GM23338 (cell line): ENCODE measurements at regions not wholly inside any gene's neighbourhood (a gene's known extent, or its start where the extent isn't known, plus 50 kb on each side); places are given as distances from the start of the nearest gene placed in this dataset.

Source experiments
- ATAC-seq: fragments of 200-7000 bp; cut with Tn5 transposase; 3 replicates; pipeline ENCODE4 v1.9.1; 2020
- DNase-seq: peaks from one replicate; pipeline ENCODE4 v3.0.0-alpha.2; 2015; ENCODE audit warnings: low spot score
- H2AFZ ChIP-seq: fragments of 200-600 bp; sonication (generic); 2 replicates; pipeline ENCODE4 v1.8.0; 2016; ENCODE audit warnings: antibody characterized with exemption, mild to moderate bottlenecking, moderate library complexity
- H3F3A ChIP-seq: fragments of 200-600 bp; sonication (generic); replicated peaks from 2 replicates; pipeline ENCODE4 v1.8.0; 2017; ENCODE audit warnings: antibody characterized with exemption, mixed run types, low read depth
- H3K27ac ChIP-seq: fragments of 200-600 bp; sonication (generic); 2 replicates; pipeline ENCODE4 v1.6.1; 2016; ENCODE audit warnings: low read depth
- H3K27me3 ChIP-seq: fragments of 200-600 bp; sonication (generic); 2 replicates; pipeline ENCODE4 v1.8.0; 2016; ENCODE audit warnings: mild to moderate bottlenecking, mixed run types, moderate library complexity; ENCODE audit not compliant: insufficient read depth
- H3K36me3 ChIP-seq: fragments of 200-600 bp; sonication (generic); 2 replicates; pipeline ENCODE4 v1.8.0; 2016; ENCODE audit warnings: mild to moderate bottlenecking; ENCODE audit not compliant: insufficient read depth
- H3K4me1 ChIP-seq: fragments of 200-600 bp; sonication (generic); 2 replicates; pipeline ENCODE4 v1.8.0; 2016; ENCODE audit warnings: mild to moderate bottlenecking, moderate library complexity; ENCODE audit not compliant: insufficient read depth
- H3K4me2 ChIP-seq: fragments of 200-600 bp; sonication (generic); 2 replicates; pipeline ENCODE4 v1.7.1; 2017; ENCODE audit warnings: mixed run types
- H3K4me3 ChIP-seq: fragments of 200-600 bp; sonication (generic); 2 replicates; pipeline ENCODE4 v1.6.1; 2016; ENCODE audit warnings: mixed run types
- H3K79me2 ChIP-seq: fragments of 200-600 bp; sonication (generic); replicated peaks from 2 replicates; pipeline ENCODE4 v1.8.0; 2017; ENCODE audit warnings: mild to moderate bottlenecking; ENCODE audit not compliant: insufficient read depth
- H3K9me2 ChIP-seq: fragments of 200-600 bp; sonication (generic); 2 replicates; pipeline ENCODE4 v1.8.0; 2017; ENCODE audit not compliant: insufficient read depth
- H4K20me1 ChIP-seq: fragments of 200-600 bp; sonication (generic); replicated peaks from 2 replicates; pipeline ENCODE4 v1.8.0; 2017; ENCODE audit warnings: mild to moderate bottlenecking; ENCODE audit not compliant: insufficient read depth
- H3K27ac Mint-ChIP-seq: 2 replicates; pipeline ENCODE4 v1.8.0; 2020; ENCODE audit warnings: inconsistent platforms, mild to moderate bottlenecking, moderate library complexity, mixed read lengths
- H3K27me3 Mint-ChIP-seq: 3 replicates; pipeline ENCODE4 v1.8.0; 2022; ENCODE audit warnings: low read depth, mild to moderate bottlenecking, moderate library complexity, mixed read lengths, inconsistent platforms; ENCODE audit not compliant: insufficient read depth, poor library complexity
- H3K36me3 Mint-ChIP-seq: 3 replicates; pipeline ENCODE4 v1.8.0; 2021; ENCODE audit warnings: low read depth, mild to moderate bottlenecking, inconsistent platforms, moderate library complexity, mixed read lengths
- H3K4me1 Mint-ChIP-seq: 3 replicates; pipeline ENCODE4 v1.8.0; 2020; ENCODE audit warnings: mild to moderate bottlenecking, inconsistent platforms, mixed read lengths
- H3K4me3 Mint-ChIP-seq: 3 replicates; pipeline ENCODE4 v1.8.0; 2021; ENCODE audit warnings: moderate library complexity, mild to moderate bottlenecking, inconsistent platforms, mixed read lengths
- H3K9me3 Mint-ChIP-seq: 3 replicates; pipeline ENCODE4 v1.8.0; 2020; ENCODE audit warnings: moderate library complexity, mild to moderate bottlenecking, inconsistent platforms, mixed read lengths
- EZH2 ChIP-seq: fragments of 200-600 bp; sonication (generic); IDR thresholded peaks from one replicate; pipeline ENCODE4 v1.8.0; 2017; ENCODE audit warnings: antibody characterized with exemption, mild to moderate bottlenecking, low read depth; ENCODE audit not compliant: unreplicated experiment
- EZH2phosphoT487 ChIP-seq: fragments of 200-600 bp; sonication (generic); IDR thresholded peaks from one replicate; pipeline ENCODE4 v1.8.1; 2018; ENCODE audit warnings: antibody characterized with exemption; ENCODE audit not compliant: unreplicated experiment
- JUNB ChIP-seq: IDR thresholded peaks from one replicate; pipeline ENCODE4 v1.6.1; 2016; ENCODE audit warnings: antibody characterized with exemption; ENCODE audit not compliant: unreplicated experiment
- NANOG ChIP-seq: IDR thresholded peaks from 2 replicates; pipeline ENCODE4 v1.6.1; 2016; ENCODE audit warnings: antibody characterized with exemption, borderline replicate concordance
- POLR2AphosphoS5 ChIP-seq: IDR thresholded peaks from 2 replicates; pipeline ENCODE4 v1.6.1; 2016; ENCODE audit warnings: antibody characterized with exemption, low read depth
- ZNF331 ChIP-seq: fragments of 250-450 bp; sonication (Bioruptor Pico); IDR thresholded peaks from 2 replicates; pipeline ENCODE4 v1.5.0; 2020; ENCODE audit warnings: low read depth, mild to moderate bottlenecking, moderate library complexity
- TF ChIP-seq, protein P1 (sequence below): fragments of 250-450 bp; sonication (Bioruptor Pico); IDR thresholded peaks from 2 replicates; pipeline ENCODE4 v1.5.0; 2020; ENCODE audit warnings: mild to moderate bottlenecking, moderate library complexity
- TF ChIP-seq, protein P2 (sequence below): IDR thresholded peaks from one replicate; pipeline ENCODE4 v1.6.1; 2018; ENCODE audit warnings: antibody characterized with exemption; ENCODE audit not compliant: unreplicated experiment

GRCh38 chr3:124593442-124593829, 136.8 kb upstream of the UMPS start (continued):
- TF ChIP-seq, protein P1, sequence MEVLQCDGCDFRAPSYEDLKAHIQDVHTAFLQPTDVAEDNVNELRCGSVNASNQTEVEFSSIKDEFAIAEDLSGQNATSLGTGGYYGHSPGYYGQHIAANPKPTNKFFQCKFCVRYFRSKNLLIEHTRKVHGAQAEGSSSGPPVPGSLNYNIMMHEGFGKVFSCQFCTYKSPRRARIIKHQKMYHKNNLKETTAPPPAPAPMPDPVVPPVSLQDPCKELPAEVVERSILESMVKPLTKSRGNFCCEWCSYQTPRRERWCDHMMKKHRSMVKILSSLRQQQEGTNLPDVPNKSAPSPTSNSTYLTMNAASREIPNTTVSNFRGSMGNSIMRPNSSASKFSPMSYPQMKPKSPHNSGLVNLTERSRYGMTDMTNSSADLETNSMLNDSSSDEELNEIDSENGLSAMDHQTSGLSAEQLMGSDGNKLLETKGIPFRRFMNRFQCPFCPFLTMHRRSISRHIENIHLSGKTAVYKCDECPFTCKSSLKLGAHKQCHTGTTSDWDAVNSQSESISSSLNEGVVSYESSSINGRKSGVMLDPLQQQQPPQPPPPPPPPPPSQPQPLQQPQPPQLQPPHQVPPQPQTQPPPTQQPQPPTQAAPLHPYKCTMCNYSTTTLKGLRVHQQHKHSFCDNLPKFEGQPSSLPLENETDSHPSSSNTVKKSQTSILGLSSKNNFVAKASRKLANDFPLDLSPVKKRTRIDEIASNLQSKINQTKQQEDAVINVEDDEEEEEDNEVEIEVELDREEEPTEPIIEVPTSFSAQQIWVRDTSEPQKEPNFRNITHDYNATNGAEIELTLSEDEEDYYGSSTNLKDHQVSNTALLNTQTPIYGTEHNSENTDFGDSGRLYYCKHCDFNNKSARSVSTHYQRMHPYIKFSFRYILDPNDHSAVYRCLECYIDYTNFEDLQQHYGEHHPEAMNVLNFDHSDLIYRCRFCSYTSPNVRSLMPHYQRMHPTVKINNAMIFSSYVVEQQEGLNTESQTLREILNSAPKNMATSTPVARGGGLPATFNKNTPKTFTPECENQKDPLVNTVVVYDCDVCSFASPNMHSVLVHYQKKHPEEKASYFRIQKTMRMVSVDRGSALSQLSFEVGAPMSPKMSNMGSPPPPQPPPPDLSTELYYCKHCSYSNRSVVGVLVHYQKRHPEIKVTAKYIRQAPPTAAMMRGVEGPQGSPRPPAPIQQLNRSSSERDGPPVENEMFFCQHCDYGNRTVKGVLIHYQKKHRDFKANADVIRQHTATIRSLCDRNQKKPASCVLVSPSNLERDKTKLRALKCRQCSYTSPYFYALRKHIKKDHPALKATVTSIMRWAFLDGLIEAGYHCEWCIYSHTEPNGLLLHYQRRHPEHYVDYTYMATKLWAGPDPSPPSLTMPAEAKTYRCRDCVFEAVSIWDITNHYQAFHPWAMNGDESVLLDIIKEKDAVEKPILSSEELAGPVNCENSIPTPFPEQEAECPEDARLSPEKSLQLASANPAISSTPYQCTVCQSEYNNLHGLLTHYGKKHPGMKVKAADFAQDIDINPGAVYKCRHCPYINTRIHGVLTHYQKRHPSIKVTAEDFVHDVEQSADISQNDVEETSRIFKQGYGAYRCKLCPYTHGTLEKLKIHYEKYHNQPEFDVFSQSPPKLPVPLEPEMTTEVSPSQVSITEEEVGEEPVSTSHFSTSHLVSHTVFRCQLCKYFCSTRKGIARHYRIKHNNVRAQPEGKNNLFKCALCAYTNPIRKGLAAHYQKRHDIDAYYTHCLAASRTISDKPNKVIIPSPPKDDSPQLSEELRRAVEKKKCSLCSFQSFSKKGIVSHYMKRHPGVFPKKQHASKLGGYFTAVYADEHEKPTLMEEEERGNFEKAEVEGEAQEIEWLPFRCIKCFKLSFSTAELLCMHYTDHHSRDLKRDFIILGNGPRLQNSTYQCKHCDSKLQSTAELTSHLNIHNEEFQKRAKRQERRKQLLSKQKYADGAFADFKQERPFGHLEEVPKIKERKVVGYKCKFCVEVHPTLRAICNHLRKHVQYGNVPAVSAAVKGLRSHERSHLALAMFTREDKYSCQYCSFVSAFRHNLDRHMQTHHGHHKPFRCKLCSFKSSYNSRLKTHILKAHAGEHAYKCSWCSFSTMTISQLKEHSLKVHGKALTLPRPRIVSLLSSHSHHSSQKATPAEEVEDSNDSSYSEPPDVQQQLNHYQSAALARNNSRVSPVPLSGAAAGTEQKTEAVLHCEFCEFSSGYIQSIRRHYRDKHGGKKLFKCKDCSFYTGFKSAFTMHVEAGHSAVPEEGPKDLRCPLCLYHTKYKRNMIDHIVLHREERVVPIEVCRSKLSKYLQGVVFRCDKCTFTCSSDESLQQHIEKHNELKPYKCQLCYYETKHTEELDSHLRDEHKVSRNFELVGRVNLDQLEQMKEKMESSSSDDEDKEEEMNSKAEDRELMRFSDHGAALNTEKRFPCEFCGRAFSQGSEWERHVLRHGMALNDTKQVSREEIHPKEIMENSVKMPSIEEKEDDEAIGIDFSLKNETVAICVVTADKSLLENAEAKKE (CRISPR knock-in tag), result no peak

DNA sequence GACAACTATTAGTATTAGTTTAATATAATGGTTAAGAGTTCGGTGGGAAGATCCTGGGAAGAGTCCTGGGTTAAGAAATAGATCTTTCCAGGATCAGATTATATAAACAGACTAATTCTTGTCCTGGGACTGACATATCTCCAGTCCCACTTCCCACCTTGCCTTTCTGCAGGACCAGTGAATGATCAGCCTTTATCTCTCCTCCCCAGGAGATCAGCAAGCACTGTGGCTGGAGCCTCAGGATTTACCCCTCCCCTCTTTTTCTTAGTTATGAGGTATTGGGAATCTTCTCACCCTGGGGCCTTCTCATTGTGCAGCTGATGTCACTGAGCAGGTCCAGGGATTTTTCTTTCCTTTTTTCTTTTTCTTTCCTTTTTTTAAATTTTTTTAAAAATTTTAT, 135.7 kb upstream of the UMPS start:
- Mint-ChIP-seq H3K9me3 (no peaks in the 10 kb centered on the region), H3K4me1 (peaks cover 22% of the 10 kb centered on the region), H3K27ac (no peak overlapping the region), H3K27me3 (peaks cover 7% of the 10 kb centered on the region), H3K36me3 (no peaks in the 10 kb centered on the region), H3K4me3 (no peak overlapping the region)
- Histone ChIP-seq H2AFZ (no peak overlapping the region), H3K4me1 (peaks cover 15% of the 10 kb centered on the region; the same call in 1 of the 2 replicates), H3K4me3 (no peak overlapping the region), H3K9me2 (no peaks in the 10 kb centered on the region), H3K36me3 (no peaks in the 10 kb centered on the region), H3K79me2 (no peaks in the 10 kb centered on the region), H3K27me3 (no peaks in the 10 kb centered on the region), H3K27ac (no peak overlapping the region), H4K20me1 (no peaks in the 10 kb centered on the region), H3K4me2 (no peak overlapping the region), H3F3A (no peaks in the 10 kb centered on the region)
- ATAC-seq (no peak), DNase-seq (no peak)
- TF ChIP-seq ZNF331 (CRISPR knock-in tag) (no peak), EZH2 (no peak), JUNB (no peak), NANOG (no peak), EZH2phosphoT487 (no peak), POLR2AphosphoS5 (no peak)
- TF ChIP-seq, protein P2, sequence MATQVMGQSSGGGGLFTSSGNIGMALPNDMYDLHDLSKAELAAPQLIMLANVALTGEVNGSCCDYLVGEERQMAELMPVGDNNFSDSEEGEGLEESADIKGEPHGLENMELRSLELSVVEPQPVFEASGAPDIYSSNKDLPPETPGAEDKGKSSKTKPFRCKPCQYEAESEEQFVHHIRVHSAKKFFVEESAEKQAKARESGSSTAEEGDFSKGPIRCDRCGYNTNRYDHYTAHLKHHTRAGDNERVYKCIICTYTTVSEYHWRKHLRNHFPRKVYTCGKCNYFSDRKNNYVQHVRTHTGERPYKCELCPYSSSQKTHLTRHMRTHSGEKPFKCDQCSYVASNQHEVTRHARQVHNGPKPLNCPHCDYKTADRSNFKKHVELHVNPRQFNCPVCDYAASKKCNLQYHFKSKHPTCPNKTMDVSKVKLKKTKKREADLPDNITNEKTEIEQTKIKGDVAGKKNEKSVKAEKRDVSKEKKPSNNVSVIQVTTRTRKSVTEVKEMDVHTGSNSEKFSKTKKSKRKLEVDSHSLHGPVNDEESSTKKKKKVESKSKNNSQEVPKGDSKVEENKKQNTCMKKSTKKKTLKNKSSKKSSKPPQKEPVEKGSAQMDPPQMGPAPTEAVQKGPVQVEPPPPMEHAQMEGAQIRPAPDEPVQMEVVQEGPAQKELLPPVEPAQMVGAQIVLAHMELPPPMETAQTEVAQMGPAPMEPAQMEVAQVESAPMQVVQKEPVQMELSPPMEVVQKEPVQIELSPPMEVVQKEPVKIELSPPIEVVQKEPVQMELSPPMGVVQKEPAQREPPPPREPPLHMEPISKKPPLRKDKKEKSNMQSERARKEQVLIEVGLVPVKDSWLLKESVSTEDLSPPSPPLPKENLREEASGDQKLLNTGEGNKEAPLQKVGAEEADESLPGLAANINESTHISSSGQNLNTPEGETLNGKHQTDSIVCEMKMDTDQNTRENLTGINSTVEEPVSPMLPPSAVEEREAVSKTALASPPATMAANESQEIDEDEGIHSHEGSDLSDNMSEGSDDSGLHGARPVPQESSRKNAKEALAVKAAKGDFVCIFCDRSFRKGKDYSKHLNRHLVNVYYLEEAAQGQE, result no peak
